Brain microvascular endothelial cell (primary cell): ENCODE measurements at regions not wholly inside any gene's neighbourhood (a gene's known extent, or its start where the extent isn't known, plus 50 kb on each side); places are given as distances from the start of the nearest gene placed in this dataset.
"Not testable (repeated sequence)": the region's sequence is repeated elsewhere in the genome, so short reads cannot be mapped to it uniquely, and the experiment has no call there.

ENCODE experiments used
- DNase-seq: peaks from one replicate; pipeline ENCODE4 v3.0.0-alpha.2; 2020
- H3K27ac ChIP-seq: fragments of 250-450 bp; sonication (Bioruptor Pico); 2 replicates; pipeline ENCODE4 v1.5.1; 2020; ENCODE audit warnings: mild to moderate bottlenecking, moderate library complexity
- H3K27me3 ChIP-seq: fragments of 250-450 bp; sonication (Bioruptor Pico); replicated peaks from 2 replicates; pipeline ENCODE4 v1.5.1; 2020; ENCODE audit warnings: mild to moderate bottlenecking
- H3K36me3 ChIP-seq: fragments of 250-450 bp; sonication (Bioruptor Pico); replicated peaks from 2 replicates; pipeline ENCODE4 v1.5.1; 2020; ENCODE audit warnings: mild to moderate bottlenecking
- H3K4me3 ChIP-seq: 2 replicates; pipeline ENCODE4 v1.5.1; 2011; ENCODE audit warnings: low read depth, mild to moderate bottlenecking, control low read depth, low read length, moderate library complexity
- in situ Hi-C: cut with HindIII; loops from 2 replicates; pipeline ENCODE4 v1.10.0; 2017; ENCODE audit warnings: low sequenced_read_pairs, low pct_ligation_motif_present
- TF ChIP-seq, protein P1 (sequence below): IDR thresholded peaks from 2 replicates; pipeline ENCODE4 v1.5.1; 2011; ENCODE audit warnings: low read depth, mild to moderate bottlenecking, moderate library complexity, low read length, control low read depth, inconsistent platforms; ENCODE audit errors: missing control alignments

DNA sequence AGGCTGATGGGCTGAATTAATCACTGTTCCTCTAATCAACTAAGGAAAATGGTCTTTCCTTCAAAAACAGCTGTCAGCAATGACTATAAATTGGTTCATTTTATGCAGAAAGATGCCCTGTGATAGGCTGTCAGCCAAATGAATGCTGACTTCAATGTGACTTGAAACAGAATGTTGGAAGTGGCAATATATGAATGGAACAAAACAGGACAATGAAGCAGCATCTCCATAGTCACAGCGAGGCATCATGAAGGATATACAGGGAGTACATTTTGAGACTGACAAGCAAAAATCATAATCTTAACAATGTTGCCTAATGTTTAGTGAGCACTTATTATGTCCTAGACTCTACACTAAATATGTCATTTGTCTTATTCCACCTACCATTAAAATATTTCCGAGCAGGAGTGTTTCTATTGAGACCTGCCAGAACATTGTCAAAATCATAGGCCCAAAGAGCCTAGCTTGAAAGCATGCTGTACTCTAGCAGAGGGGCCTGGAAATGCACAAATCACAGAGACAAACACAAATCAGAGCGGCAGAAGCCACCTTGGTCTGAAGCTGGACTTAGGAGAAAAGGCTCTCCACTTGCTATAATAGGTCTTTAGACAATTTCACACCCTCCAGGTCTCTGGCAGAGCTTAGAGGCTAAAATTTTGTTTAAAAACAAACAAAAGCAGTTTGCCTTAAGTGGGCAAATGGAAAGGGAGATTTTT is 63.3 kb downstream of the FAM50B start:
- H3K27ac ChIP-seq = peak overlapping the region; percentile 74
- in situ Hi-C loops = no loop called here
- no peak overlapping the region for H3K4me3 ChIP-seq

DNA sequence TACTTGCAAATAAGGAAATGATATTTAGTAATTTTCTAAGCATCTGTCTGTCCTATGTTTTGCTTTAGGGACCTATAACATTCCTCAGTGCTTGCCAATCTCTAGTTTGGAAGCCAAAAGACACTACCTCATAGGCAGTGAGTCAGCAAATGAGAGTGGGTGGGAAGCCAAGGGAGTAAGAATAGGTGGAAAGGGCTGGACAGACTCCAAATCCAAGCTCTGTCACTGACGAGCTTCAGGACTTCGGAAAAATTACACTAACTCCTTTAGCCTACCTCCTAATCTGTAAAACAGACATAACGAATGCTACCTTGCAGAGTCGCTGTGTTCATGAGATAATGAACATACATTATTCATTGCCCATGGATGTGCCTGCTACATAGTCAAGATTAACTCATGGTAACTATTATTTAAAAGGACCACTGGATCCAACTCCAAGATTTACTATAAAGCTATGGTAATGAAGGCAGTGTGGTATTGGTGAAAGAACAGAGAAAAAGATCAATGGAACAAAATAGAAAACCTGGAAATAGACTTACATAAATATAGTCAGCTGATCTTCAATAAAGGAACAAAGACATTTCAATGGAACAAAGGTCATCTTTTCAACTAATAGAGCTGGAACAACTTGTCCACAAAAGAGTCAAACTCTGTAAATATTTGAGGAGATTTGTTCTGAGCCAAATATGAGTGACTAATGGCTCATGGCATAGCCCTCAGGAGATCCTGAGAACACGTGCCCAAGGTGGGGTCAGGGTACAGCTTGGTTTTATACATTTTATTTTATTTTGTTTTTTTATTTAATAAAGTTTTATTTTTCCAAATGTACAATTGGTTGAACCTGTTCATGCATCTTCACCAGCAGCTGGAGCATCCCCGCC is 64.1 kb downstream of the FAM50B start:
- in situ Hi-C loops = no loop called here
- peak overlapping the region; percentile 74 for H3K27ac ChIP-seq
- no peaks in the 10 kb centered on the region for H3K36me3 ChIP-seq
- TF ChIP-seq, protein P1, sequence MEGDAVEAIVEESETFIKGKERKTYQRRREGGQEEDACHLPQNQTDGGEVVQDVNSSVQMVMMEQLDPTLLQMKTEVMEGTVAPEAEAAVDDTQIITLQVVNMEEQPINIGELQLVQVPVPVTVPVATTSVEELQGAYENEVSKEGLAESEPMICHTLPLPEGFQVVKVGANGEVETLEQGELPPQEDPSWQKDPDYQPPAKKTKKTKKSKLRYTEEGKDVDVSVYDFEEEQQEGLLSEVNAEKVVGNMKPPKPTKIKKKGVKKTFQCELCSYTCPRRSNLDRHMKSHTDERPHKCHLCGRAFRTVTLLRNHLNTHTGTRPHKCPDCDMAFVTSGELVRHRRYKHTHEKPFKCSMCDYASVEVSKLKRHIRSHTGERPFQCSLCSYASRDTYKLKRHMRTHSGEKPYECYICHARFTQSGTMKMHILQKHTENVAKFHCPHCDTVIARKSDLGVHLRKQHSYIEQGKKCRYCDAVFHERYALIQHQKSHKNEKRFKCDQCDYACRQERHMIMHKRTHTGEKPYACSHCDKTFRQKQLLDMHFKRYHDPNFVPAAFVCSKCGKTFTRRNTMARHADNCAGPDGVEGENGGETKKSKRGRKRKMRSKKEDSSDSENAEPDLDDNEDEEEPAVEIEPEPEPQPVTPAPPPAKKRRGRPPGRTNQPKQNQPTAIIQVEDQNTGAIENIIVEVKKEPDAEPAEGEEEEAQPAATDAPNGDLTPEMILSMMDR = no peak
- H3K4me3 ChIP-seq = no peak overlapping the region
- no peaks in the 10 kb centered on the region for H3K27me3 ChIP-seq
- peak; percentile 97 for DNase-seq

More for the DNA sequence above, 63.3 kb downstream of the FAM50B start:
- Histone ChIP-seq H3K36me3 (no peaks in the 10 kb centered on the region), H3K27me3 (no peaks in the 10 kb centered on the region)
- no peak for DNase-seq
- TF ChIP-seq, protein P1 = no peak

DNA sequence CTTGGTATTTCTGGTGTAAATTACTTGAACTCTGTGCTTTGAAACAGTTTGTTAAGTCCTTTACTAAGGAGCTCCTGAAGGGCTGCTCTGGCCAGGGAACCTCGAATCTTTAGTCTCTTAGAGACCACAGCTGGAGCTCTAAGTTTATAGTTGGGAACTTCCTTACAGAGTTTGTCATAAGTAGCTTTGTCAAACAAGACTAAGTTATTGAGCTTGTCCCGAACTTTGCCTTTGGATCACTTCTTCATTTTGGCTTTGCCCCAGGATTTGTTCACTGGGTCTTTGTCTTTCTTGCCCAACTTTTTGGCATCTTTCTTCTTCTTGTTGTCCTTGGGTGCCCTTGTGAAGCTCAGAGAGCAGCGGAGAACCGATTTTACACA is 64.8 kb downstream of the FAM50B start:
- no peak overlapping the region for H3K4me3 ChIP-seq
- in situ Hi-C loops = no loop called here
- no peak overlapping the region for H3K27ac ChIP-seq
- H3K36me3 ChIP-seq = no peaks in the 10 kb centered on the region
- H3K27me3 ChIP-seq = no peaks in the 10 kb centered on the region
- DNase-seq = no peak
- TF ChIP-seq, protein P1 = no peak

DNA sequence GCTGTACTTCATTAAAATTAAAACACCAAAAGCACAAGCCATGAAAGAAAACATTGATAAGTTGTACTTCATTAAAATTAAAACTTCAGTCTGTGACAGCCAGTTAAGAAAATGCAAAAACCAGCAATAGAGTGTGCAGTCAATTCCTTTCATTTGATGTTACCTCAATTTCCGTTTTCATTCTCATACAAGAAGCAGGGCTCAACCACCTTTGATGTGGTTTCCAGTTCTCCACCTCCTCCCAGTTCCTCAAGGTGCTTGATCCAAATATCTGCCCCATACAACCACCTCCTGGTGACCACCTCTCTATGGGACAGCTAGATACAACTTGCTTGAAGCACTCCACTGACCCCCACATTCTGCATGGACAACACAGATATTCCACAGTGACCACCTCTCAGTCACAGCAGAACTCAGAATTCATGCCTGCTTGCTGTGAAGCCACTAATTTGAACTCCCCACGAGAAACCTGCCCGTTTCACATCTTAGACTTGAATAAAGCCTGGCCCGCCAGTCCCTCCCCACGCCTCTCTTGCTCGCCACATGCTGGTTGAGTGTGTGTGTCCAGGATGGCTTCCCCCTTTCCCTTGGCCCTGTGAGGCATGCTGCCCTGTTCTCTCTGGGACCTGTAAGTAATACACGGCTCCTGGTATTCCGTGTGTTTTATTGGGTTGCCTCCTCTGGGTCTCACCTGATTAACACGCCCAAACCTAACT is 66.1 kb downstream of the FAM50B start:
- in situ Hi-C loops = no loop called here
- DNase-seq = no peak
- Histone ChIP-seq H3K27me3 (no peaks in the 10 kb centered on the region), H3K27ac (no peak overlapping the region), H3K36me3 (no peaks in the 10 kb centered on the region), H3K4me3 (no peak overlapping the region)
- TF ChIP-seq, protein P1 = no peak

DNA sequence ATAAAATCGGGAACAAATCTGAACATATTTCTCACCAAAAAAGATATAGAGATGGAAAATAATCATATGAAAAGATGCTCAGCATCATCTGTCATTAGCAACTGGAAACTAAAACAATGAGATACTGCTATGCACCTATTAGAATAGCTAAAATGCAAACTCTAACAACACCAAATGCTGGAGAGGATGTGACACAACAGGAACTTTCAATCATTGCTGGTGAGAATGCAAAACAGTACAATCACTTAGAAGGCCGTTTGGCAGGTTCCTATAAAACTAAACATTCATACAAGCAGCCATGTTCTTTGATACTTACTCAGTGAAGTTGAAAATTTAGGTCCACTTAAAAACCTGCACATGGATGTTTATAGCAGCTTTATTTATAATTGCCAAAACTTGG is 67.0 kb downstream of the FAM50B start:
- in situ Hi-C loops = no loop called here
- no peak for DNase-seq

DNA sequence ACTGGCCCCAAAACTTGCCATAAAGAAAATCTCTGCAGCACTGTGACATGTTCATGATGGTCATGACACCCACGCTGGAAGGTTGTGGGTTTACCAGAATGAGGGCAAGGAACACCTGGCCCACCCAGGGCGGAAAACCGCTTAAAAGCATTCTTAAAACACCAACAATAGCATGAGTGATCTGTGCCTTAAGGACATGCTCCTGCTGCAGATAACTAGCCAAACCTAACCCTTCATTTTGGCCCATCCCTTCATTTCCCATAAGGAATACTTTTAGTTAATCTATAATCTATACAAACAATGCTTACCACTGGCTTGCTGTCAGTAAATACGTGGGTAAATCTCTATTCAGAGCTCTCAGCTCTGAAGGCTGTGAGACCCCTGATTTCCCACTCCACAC is 67.6 kb downstream of the FAM50B start:
- in situ Hi-C loops, H3K4me3 ChIP-seq, H3K27ac ChIP-seq, DNase-seq, H3K36me3 ChIP-seq, H3K27me3 ChIP-seq: not testable (repeated sequence)

More for the DNA sequence above, 67.0 kb downstream of the FAM50B start:
- Histone ChIP-seq H3K4me3 (no peak overlapping the region), H3K27ac (no peak overlapping the region), H3K27me3 (no peaks in the 10 kb centered on the region), H3K36me3 (no peaks in the 10 kb centered on the region)
- TF ChIP-seq, protein P1 = no peak
